ENCODE measurements at regions not wholly inside any gene's neighbourhood (a gene's known extent, or its start where the extent isn't known, plus 50 kb on each side); places are given as distances from the start of the nearest gene placed in this dataset.

DNA sequence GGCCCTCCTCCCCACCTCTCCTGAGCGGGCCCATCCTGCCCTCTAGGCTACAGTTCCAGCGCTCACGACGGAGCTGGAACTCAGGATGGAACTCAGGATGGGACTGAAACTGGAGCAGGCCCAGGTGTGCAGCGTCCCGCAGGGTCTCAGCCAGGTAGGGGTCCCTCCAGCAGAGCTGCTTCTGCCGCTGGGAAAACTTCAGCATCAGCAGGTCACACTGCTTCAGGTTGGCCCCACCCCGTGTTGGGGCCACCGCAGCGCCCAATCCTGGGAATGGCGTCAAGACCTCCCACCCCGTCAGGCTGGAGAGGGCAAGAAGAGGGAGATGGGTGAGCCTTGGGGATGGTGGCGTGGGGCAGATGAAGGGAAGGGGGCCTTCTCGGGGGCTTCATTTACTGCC is 62.6 kb upstream of the TMEM97 start:
- DNase-seq (ENCODE audit: low read depth, low spot score) (no peak), FAIRE-seq (no peak)
- no peaks in the 10 kb centered on the region for H3K79me2 ChIP-seq (ENCODE audit: control insufficient read depth, insufficient read depth, low read length)
- H3K9me1 ChIP-seq (ENCODE audit: control insufficient read depth, extremely low read depth, insufficient read depth, low read length) = no peaks in the 10 kb centered on the region
- H3K9me3 ChIP-seq (ENCODE audit: control insufficient read depth, low read depth, low read length) = no peaks in the 10 kb centered on the region
- H3K4me2 ChIP-seq (ENCODE audit: control insufficient read depth, extremely low read depth, insufficient read depth, low read depth, low read length) = no peak overlapping the region
- peaks cover 14% of the 10 kb centered on the region for H3K27me3 ChIP-seq (ENCODE audit: control insufficient read depth, extremely low read depth, insufficient read depth, low read length)
- dilution Hi-C loops (cut with MboI; ENCODE audit: extremely low pct_ligation_motif_present, low sequenced_read_pairs) = no loop called here
- H3K36me3 ChIP-seq (ENCODE audit: control insufficient read depth in 2 of 2, extremely low read depth in 1 of 2, insufficient read depth in 2 of 2, low read length in 2 of 2) = no peaks in the 10 kb centered on the region
- H3K4me3 ChIP-seq (ENCODE audit: control insufficient read depth in 2 of 3, extremely low read depth in 1 of 3, insufficient read depth in 2 of 3, low read depth in 1 of 3, low read length in 3 of 3) = no peak overlapping the region
- TF ChIP-seq, protein P1, sequence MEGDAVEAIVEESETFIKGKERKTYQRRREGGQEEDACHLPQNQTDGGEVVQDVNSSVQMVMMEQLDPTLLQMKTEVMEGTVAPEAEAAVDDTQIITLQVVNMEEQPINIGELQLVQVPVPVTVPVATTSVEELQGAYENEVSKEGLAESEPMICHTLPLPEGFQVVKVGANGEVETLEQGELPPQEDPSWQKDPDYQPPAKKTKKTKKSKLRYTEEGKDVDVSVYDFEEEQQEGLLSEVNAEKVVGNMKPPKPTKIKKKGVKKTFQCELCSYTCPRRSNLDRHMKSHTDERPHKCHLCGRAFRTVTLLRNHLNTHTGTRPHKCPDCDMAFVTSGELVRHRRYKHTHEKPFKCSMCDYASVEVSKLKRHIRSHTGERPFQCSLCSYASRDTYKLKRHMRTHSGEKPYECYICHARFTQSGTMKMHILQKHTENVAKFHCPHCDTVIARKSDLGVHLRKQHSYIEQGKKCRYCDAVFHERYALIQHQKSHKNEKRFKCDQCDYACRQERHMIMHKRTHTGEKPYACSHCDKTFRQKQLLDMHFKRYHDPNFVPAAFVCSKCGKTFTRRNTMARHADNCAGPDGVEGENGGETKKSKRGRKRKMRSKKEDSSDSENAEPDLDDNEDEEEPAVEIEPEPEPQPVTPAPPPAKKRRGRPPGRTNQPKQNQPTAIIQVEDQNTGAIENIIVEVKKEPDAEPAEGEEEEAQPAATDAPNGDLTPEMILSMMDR (optimal IDR thresholded peaks at IDR 0.05 in 1 of 3, IDR thresholded peaks at IDR 0.05 in 1 of 3, conservative IDR thresholded peaks at IDR 0.05 in 1 of 3; ENCODE audit: extremely low read depth in 1 of 3, insufficient read depth in 2 of 3, low read length in 3 of 3) = no peak
- TF ChIP-seq EZH2 (IDR thresholded peaks at IDR 0.05; ENCODE audit: low read length) = no peak
- no peak overlapping the region for H3K9ac ChIP-seq (ENCODE audit: control insufficient read depth, extremely low read depth, insufficient read depth, low read length)
- no peak overlapping the region for H3K27ac ChIP-seq (ENCODE audit: control insufficient read depth, insufficient read depth, low read length)
- peaks cover 14% of the 10 kb centered on the region for H3K4me1 ChIP-seq (ENCODE audit: control insufficient read depth, extremely low read depth, insufficient read depth, low read length)
- no peak overlapping the region for H2AFZ ChIP-seq (ENCODE audit: control insufficient read depth, low read length)
- H4K20me1 ChIP-seq (ENCODE audit: control insufficient read depth, extremely low read depth, insufficient read depth, low read length) = no peaks in the 10 kb centered on the region

DNA sequence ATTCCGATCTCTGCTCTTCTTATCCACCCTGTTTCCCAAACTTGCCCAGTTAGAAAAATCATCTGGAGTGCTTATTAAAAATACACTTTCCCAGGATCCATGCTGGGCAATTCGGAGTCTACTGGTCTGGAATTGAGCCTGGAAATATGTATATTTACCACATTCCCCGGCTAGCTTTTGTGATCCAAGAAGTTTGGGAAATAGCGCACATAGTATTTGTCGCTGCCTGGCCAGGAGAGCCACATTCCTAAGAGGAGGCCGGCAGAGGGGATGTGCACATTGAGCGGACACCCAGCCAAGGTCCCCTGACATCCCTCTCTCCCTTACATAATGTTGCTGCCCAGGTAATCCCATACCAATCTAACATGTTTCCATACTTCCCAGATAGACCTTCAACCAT is 62.1 kb upstream of the TMEM97 start:
- H3K9me3 ChIP-seq (ENCODE audit: control insufficient read depth, low read depth, low read length) = no peaks in the 10 kb centered on the region
- peaks cover 14% of the 10 kb centered on the region for H3K27me3 ChIP-seq (ENCODE audit: control insufficient read depth, extremely low read depth, insufficient read depth, low read length)
- no peak overlapping the region for H3K9ac ChIP-seq (ENCODE audit: control insufficient read depth, extremely low read depth, insufficient read depth, low read length)
- no peaks in the 10 kb centered on the region for H4K20me1 ChIP-seq (ENCODE audit: control insufficient read depth, extremely low read depth, insufficient read depth, low read length)
- H3K36me3 ChIP-seq (ENCODE audit: control insufficient read depth in 2 of 2, extremely low read depth in 1 of 2, insufficient read depth in 2 of 2, low read length in 2 of 2) = no peaks in the 10 kb centered on the region
- H3K27ac ChIP-seq (ENCODE audit: control insufficient read depth, insufficient read depth, low read length) = no peak overlapping the region
- H3K79me2 ChIP-seq (ENCODE audit: control insufficient read depth, insufficient read depth, low read length) = no peaks in the 10 kb centered on the region
- dilution Hi-C loops (cut with MboI; ENCODE audit: extremely low pct_ligation_motif_present, low sequenced_read_pairs) = no loop called here
- H3K4me2 ChIP-seq (ENCODE audit: control insufficient read depth, extremely low read depth, insufficient read depth, low read depth, low read length) = no peak overlapping the region
- no peak for FAIRE-seq
- no peak overlapping the region for H2AFZ ChIP-seq (ENCODE audit: control insufficient read depth, low read length)
- no peak for TF ChIP-seq EZH2 (IDR thresholded peaks at IDR 0.05; ENCODE audit: low read length)
- TF ChIP-seq, protein P1 (optimal IDR thresholded peaks at IDR 0.05 in 1 of 3, IDR thresholded peaks at IDR 0.05 in 1 of 3, conservative IDR thresholded peaks at IDR 0.05 in 1 of 3; ENCODE audit: extremely low read depth in 1 of 3, insufficient read depth in 2 of 3, low read length in 3 of 3) = no peak
- peaks cover 9% of the 10 kb centered on the region for H3K4me1 ChIP-seq (ENCODE audit: control insufficient read depth, extremely low read depth, insufficient read depth, low read length)
- no peaks in the 10 kb centered on the region for H3K9me1 ChIP-seq (ENCODE audit: control insufficient read depth, extremely low read depth, insufficient read depth, low read length)
- H3K4me3 ChIP-seq (ENCODE audit: control insufficient read depth in 2 of 3, extremely low read depth in 1 of 3, insufficient read depth in 2 of 3, low read depth in 1 of 3, low read length in 3 of 3) = no peak overlapping the region
- DNase-seq (ENCODE audit: low read depth, low spot score) = no peak
